Psoas muscle (tissue), 7 donors: ENCODE measurements at regions not wholly inside any gene's neighbourhood (a gene's known extent, or its start where the extent isn't known, plus 50 kb on each side); places are given as distances from the start of the nearest gene placed in this dataset.
A peak's percentile ranks its signal among the peaks of the same experiment; 100 is the strongest.

Experiments used
- ATAC-seq, 4 donors: fragments of 200-7000 bp; cut with Tn5 transposase; one replicate each; pipeline ENCODE4 v1.9.1; 2020; ENCODE audit warnings: moderate library complexity in 3 of 4, mild to moderate bottlenecking in 2 of 4
- DNase-seq, 2 donors: peaks; one replicate each; pipeline ENCODE4 v3.0.0-alpha.2; 2020
- H3K27ac ChIP-seq: fragments of 200-600 bp; one replicate; pipeline ENCODE4 v1.8.0; 2022
- H3K27me3 ChIP-seq, 3 donors: fragments of 200-600 bp in 1 of 3; one replicate each; pipeline versions ENCODE4 v1.6.1 to v1.8.0; 2013 to 2022; ENCODE audit warnings: low read length in 2 of 3, mild to moderate bottlenecking in 2 of 3, moderate library complexity in 1 of 3; ENCODE audit not compliant: insufficient read depth in 3 of 3
- H3K36me3 ChIP-seq, 2 donors: fragments of 200-600 bp in 1 of 2; one replicate each; pipeline versions ENCODE4 v1.6.1 to v1.8.0; 2013 to 2022; ENCODE audit warnings: low read depth in 1 of 2, mild to moderate bottlenecking in 1 of 2, moderate library complexity in 1 of 2; ENCODE audit not compliant: insufficient read depth in 1 of 2
- H3K4me1 ChIP-seq: fragments of 200-600 bp; one replicate; pipeline ENCODE4 v1.8.0; 2022
- H3K4me3 ChIP-seq: fragments of 200-600 bp; one replicate; pipeline ENCODE4 v1.8.0; 2022; ENCODE audit warnings: mild to moderate bottlenecking
- H3K9me3 ChIP-seq: fragments of 200-600 bp; one replicate; pipeline ENCODE4 v1.8.0; 2022
- CTCF ChIP-seq: fragments of 200-600 bp; IDR thresholded peaks from one replicate; pipeline ENCODE4 v1.8.0; 2022; ENCODE audit warnings: antibody characterized with exemption
- WGBS, 3 donors: extraction: QIAGEN DNeasy Blood & Tissue Kit; methylation state at CpG; one replicate each; pipeline versions ENCODE4 v1.1.6 to v1.1.7; 2013; 5-methylcytosine and 5-hydroxymethylcytosine counted together
- intact Hi-C, 2 donors: fragments of 100-400 bp; cut with DNase I; formaldehyde crosslinking; loops; one replicate each; pipeline versions ENCODE4 v1.11.0 to v1.14.2; 2022
- donor health status: healthy with polysubstance abuse.
- donor health status: DM: no; HTN: no; CAD: no; lungs with moderate emphysema.
- donor health status: Bipolar disorder and iron deficiency.
- donor health status: healthy.
- donor health status: DM: yes; HTN: yes; CAD: no.
- donor health status: DM: no; HTN: no; CAD: no.
- donor health status: DM: yes; HTN: yes; CAD: no.

GRCh38 chr1:177600321-177600720 is 369.5 kb downstream of the SEC16B start:
- 26 to 34% (median 27%) methylated on average over 2 of the region's 2 CpGs for WGBS, 3 donors
- no peak overlapping the region for H3K4me3 ChIP-seq
- H3K27ac ChIP-seq = no peak overlapping the region
- no peak for TF ChIP-seq CTCF
- no peaks in the 10 kb centered on the region for H3K9me3 ChIP-seq
- H3K36me3 ChIP-seq = no peaks in the 10 kb centered on the region
- H3K27me3 ChIP-seq = no peaks in the 10 kb centered on the region
- ATAC-seq (no peak), DNase-seq (no peak)
- H3K4me1 ChIP-seq = peaks cover 7% of the 10 kb centered on the region
- intact Hi-C loops = no loop called here

- Histone ChIP-seq H3K27me3 (no peaks in the 10 kb centered on the region), H3K36me3 (no peaks in the 10 kb centered on the region), H3K4me1 (peaks cover 7% of the 10 kb centered on the region), H3K27ac (no peak overlapping the region), H3K4me3 (no peak overlapping the region), H3K9me3 (no peaks in the 10 kb centered on the region)
- TF ChIP-seq CTCF = no peak
- intact Hi-C loops = no loop called here
- no peak for ATAC-seq
- no peak for DNase-seq
Observed at GRCh38 chr1:177597393-177597792, 372.5 kb downstream of the SEC16B start.

GRCh38 chr1:177596485-177596884 is 373.4 kb downstream of the SEC16B start:
- intact Hi-C loops = no loop called here
- TF ChIP-seq CTCF = no peak

GRCh38 chr1:177593105-177593504 is 376.8 kb downstream of the SEC16B start:
- Histone ChIP-seq H3K27me3 (no peaks in the 10 kb centered on the region), H3K4me1 (no peaks in the 10 kb centered on the region), H3K4me3 (no peak overlapping the region), H3K36me3 (no peaks in the 10 kb centered on the region), H3K27ac (no peak overlapping the region), H3K9me3 (no peaks in the 10 kb centered on the region)
- intact Hi-C loops = no loop called here
- ATAC-seq = peak in 2 of 4 donors; percentile 45 to 71
- no peak for DNase-seq
- WGBS, 3 donors = 25 to 53% (median 35%) methylated on average over 3 of the region's 3 CpGs
- TF ChIP-seq CTCF = no peak

More at GRCh38 chr1:177596485-177596884, 373.4 kb downstream of the SEC16B start:
- 12 to 29% (median 19%) methylated on average over 2 of the region's 2 CpGs for WGBS, 3 donors
- H3K4me1 ChIP-seq = peaks cover 7% of the 10 kb centered on the region
- no peaks in the 10 kb centered on the region for H3K9me3 ChIP-seq
- no peak for ATAC-seq
- no peak for DNase-seq
- H3K36me3 ChIP-seq = no peaks in the 10 kb centered on the region
- H3K4me3 ChIP-seq = no peak overlapping the region
- H3K27ac ChIP-seq = no peak overlapping the region
- H3K27me3 ChIP-seq = no peaks in the 10 kb centered on the region

DNA sequence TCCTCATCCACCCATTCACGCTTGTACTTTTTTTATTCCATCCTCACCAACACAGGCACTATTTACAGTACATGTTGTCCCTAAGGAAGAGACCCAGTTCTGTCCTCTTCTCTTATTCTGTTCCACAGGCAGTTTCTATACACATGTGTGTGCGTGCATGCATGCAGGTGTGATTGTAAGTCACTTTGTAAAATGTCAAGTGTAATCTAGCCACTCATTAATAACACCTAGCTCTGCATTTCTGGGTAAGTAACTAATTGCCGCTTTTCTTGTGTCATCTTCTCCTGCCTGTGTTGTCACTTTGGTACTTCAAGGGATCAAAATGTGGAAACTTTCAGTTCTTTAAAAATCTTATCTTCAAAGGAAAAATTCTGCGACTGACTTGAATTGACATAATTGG is 377.2 kb downstream of the SEC16B start:
- no peaks in the 10 kb centered on the region for H3K36me3 ChIP-seq
- no peak for TF ChIP-seq CTCF
- H3K4me3 ChIP-seq = no peak overlapping the region
- WGBS, 3 donors = 67 to 72% (median 71%) methylated on average over 4 of the region's 4 CpGs
- no peaks in the 10 kb centered on the region for H3K4me1 ChIP-seq
- intact Hi-C loops = no loop called here
- no peak for DNase-seq
- no peaks in the 10 kb centered on the region for H3K27me3 ChIP-seq
- ATAC-seq = no peak
- H3K9me3 ChIP-seq = no peaks in the 10 kb centered on the region
- H3K27ac ChIP-seq = no peak overlapping the region
